Mesothelial cell of epicardium (in vitro differentiated cells): ENCODE measurements at regions not wholly inside any gene's neighbourhood (a gene's known extent, or its start where the extent isn't known, plus 50 kb on each side); places are given as distances from the start of the nearest gene placed in this dataset.

Experiments
- DNase-seq, 2 experiments: peaks; one replicate each; pipeline ENCODE4 v3.0.0; 2021; ENCODE audit warnings: low spot score in 2 of 2; ENCODE audit not compliant: unreplicated experiment in 2 of 2
- H3K27ac Mint-ChIP-seq: 2 replicates; pipeline ENCODE4 v1.8.0; 2021; ENCODE audit warnings: mixed read lengths
- H3K27me3 Mint-ChIP-seq: 2 replicates; pipeline ENCODE4 v1.8.0; 2021; ENCODE audit warnings: low read depth, mixed read lengths
- H3K36me3 Mint-ChIP-seq: 2 replicates; pipeline ENCODE4 v1.8.0; 2021; ENCODE audit warnings: mixed read lengths
- H3K4me1 Mint-ChIP-seq: 2 replicates; pipeline ENCODE4 v1.8.0; 2021; ENCODE audit warnings: mixed read lengths
- H3K4me3 Mint-ChIP-seq: 2 replicates; pipeline ENCODE4 v1.8.0; 2021; ENCODE audit warnings: mild to moderate bottlenecking, moderate library complexity, mixed read lengths
- H3K9me3 Mint-ChIP-seq: 2 replicates; pipeline ENCODE4 v1.8.0; 2021; ENCODE audit warnings: mixed read lengths
- TF ChIP-seq, protein P1 (sequence below): fragments of 200-600 bp; sonication (generic); IDR thresholded peaks from one replicate; pipeline ENCODE4 v1.5.0; 2021; ENCODE audit warnings: antibody characterized with exemption; ENCODE audit not compliant: unreplicated experiment

- no peak overlapping the region for H3K27ac Mint-ChIP-seq
- TF ChIP-seq, protein P1, sequence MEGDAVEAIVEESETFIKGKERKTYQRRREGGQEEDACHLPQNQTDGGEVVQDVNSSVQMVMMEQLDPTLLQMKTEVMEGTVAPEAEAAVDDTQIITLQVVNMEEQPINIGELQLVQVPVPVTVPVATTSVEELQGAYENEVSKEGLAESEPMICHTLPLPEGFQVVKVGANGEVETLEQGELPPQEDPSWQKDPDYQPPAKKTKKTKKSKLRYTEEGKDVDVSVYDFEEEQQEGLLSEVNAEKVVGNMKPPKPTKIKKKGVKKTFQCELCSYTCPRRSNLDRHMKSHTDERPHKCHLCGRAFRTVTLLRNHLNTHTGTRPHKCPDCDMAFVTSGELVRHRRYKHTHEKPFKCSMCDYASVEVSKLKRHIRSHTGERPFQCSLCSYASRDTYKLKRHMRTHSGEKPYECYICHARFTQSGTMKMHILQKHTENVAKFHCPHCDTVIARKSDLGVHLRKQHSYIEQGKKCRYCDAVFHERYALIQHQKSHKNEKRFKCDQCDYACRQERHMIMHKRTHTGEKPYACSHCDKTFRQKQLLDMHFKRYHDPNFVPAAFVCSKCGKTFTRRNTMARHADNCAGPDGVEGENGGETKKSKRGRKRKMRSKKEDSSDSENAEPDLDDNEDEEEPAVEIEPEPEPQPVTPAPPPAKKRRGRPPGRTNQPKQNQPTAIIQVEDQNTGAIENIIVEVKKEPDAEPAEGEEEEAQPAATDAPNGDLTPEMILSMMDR: no peak
- H3K4me3 Mint-ChIP-seq: no peak overlapping the region
- H3K9me3 Mint-ChIP-seq: peaks cover 52% of the 10 kb centered on the region
- peaks cover 3% of the 10 kb centered on the region for H3K4me1 Mint-ChIP-seq
- no peaks in the 10 kb centered on the region for H3K27me3 Mint-ChIP-seq
- no peak for DNase-seq
- peaks cover 3% of the 10 kb centered on the region for H3K36me3 Mint-ChIP-seq
Measured at GRCh38 chr4:38354421-38354820, 309.6 kb upstream of the KLF3 start.

GRCh38 chr4:38354872-38355271 lies 309.1 kb upstream of the KLF3 start:
- Mint-ChIP-seq H3K9me3 (peaks cover 52% of the 10 kb centered on the region), H3K27me3 (no peaks in the 10 kb centered on the region), H3K36me3 (peaks cover 3% of the 10 kb centered on the region)

GRCh38 chr4:38356686-38357085 lies 307.3 kb upstream of the KLF3 start:
- H3K4me1 Mint-ChIP-seq: peaks cover 3% of the 10 kb centered on the region
- no peak overlapping the region for H3K4me3 Mint-ChIP-seq
- no peaks in the 10 kb centered on the region for H3K27me3 Mint-ChIP-seq
- no peak overlapping the region for H3K27ac Mint-ChIP-seq
- TF ChIP-seq, protein P1: no peak
- peaks cover 3% of the 10 kb centered on the region for H3K36me3 Mint-ChIP-seq
- DNase-seq: no peak
- peaks cover 39% of the 10 kb centered on the region for H3K9me3 Mint-ChIP-seq

More at GRCh38 chr4:38354872-38355271, 309.1 kb upstream of the KLF3 start:
- Mint-ChIP-seq H3K27ac (no peak overlapping the region), H3K4me3 (no peak overlapping the region), H3K4me1 (peaks cover 3% of the 10 kb centered on the region)
- DNase-seq: no peak
- TF ChIP-seq, protein P1: no peak

GRCh38 chr4:38357546-38357945 lies 306.5 kb upstream of the KLF3 start:
- Mint-ChIP-seq H3K4me3 (no peak overlapping the region), H3K36me3 (peaks cover under 1% of the 10 kb centered on the region), H3K4me1 (peaks cover 3% of the 10 kb centered on the region), H3K9me3 (peaks cover 31% of the 10 kb centered on the region), H3K27me3 (no peaks in the 10 kb centered on the region), H3K27ac (no peak overlapping the region)
- DNase-seq: no peak
- TF ChIP-seq, protein P1: no peak

DNA sequence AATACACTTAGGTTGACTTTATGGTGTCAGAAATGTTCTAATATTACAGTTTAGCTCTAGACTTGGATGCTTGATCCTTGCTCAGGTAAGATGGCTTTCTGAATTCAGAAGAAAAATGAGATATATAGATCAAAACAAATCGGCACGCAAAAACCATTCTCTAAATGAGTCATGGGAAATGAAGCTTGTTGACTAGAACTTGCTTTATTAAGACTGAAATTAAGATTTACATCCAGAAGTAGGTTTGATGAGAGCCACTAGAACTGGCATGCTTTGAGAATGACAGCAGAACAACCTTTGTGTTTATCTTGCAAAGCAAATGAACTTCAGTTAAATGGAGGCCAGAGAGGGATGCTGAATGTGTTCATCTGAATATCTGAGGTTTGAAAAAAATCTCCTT lies 304.9 kb upstream of the KLF3 start:
- H3K27me3 Mint-ChIP-seq: no peaks in the 10 kb centered on the region
- H3K4me1 Mint-ChIP-seq: peaks cover 3% of the 10 kb centered on the region
- no peak for DNase-seq
- H3K36me3 Mint-ChIP-seq: no peaks in the 10 kb centered on the region
- peaks cover 17% of the 10 kb centered on the region for H3K9me3 Mint-ChIP-seq
- TF ChIP-seq, protein P1: no peak
- H3K27ac Mint-ChIP-seq: no peak overlapping the region
- no peak overlapping the region for H3K4me3 Mint-ChIP-seq

GRCh38 chr4:38360201-38360600 lies 303.8 kb upstream of the KLF3 start:
- Mint-ChIP-seq H3K4me1 (peaks cover 12% of the 10 kb centered on the region), H3K27me3 (no peaks in the 10 kb centered on the region), H3K4me3 (no peak overlapping the region), H3K36me3 (no peaks in the 10 kb centered on the region), H3K9me3 (peaks cover 7% of the 10 kb centered on the region), H3K27ac (no peak overlapping the region)
- TF ChIP-seq, protein P1: no peak
- DNase-seq: no peak
